HCT116 (cell line): ENCODE measurements at regions not wholly inside any gene's neighbourhood (a gene's known extent, or its start where the extent isn't known, plus 50 kb on each side); places are given as distances from the start of the nearest gene placed in this dataset.

Experiments used
- ATAC-seq: fragments of 200-7000 bp; cut with Tn5 transposase; 2 replicates; pipeline ENCODE4 v1.9.1; 2020; ENCODE audit warnings: mild to moderate bottlenecking, moderate library complexity
- BruUV-seq: library from RNA; stranded (reverse); fragments of 400-500 nt; replicated peaks from 2 replicates; lab custom pipeline; 2021; lab: Mats Ljungman, UMichigan
- CTCF ChIA-PET: fragments of 300-600 bp; sonication (Branson Sonifier 250); formaldehyde crosslinking; loops from one replicate; lab custom pipeline; 2021; ENCODE audit warnings: antibody characterized with exemption; lab: Charles Lee
- POLR2A ChIA-PET: fragments of 300-600, 350-600 bp; sonication (Branson Sonifier 250); formaldehyde crosslinking; loops from one replicate; lab custom pipeline; 2021; ENCODE audit warnings: antibody characterized with exemption; lab: Charles Lee
- RAD21 ChIA-PET, 2 experiments: fragments of 300-600 bp; sonication (Branson Sonifier 250); formaldehyde crosslinking; loops; one replicate each; lab custom pipeline; 2023; ENCODE audit warnings: low total read pairs in 2 of 2; ENCODE audit not compliant: uncharacterized antibody in 2 of 2, unreplicated experiment in 2 of 2, low non-redundant PET in 1 of 2; lab: Charles Lee
- DNase-seq: peaks from one replicate; pipeline ENCODE4 v3.0.0-alpha.2; 2010; ENCODE audit warnings: low read depth, low spot score
- H2AFZ ChIP-seq: fragments of 200-600 bp; shearing (Covaris generic), sonication (generic); 2 replicates; pipeline ENCODE4 v1.6.1; 2017; ENCODE audit warnings: low read depth, mixed run types, mixed read lengths, antibody characterized with exemption, low read length; ENCODE audit not compliant: poor library complexity, severe bottlenecking
- H3K27ac ChIP-seq: 2 replicates; pipeline ENCODE4 v1.5.1; 2012; ENCODE audit warnings: low read depth, low read length
- H3K27me3 ChIP-seq: fragments of 200-600 bp; sonication (generic); 2 replicates; pipeline ENCODE4 v1.6.1; 2016; ENCODE audit warnings: mixed run types, low read length, mixed read lengths; ENCODE audit not compliant: insufficient read depth
- H3K36me3 ChIP-seq, 2 experiments: fragments of 200-500 bp in 1 of 2; fragments of 200-600 bp in 1 of 2; sonication (Bioruptor generic) in 1 of 2; sonication (generic) in 1 of 2; 2 replicates each; pipeline versions ENCODE4 v1.5.1 to v1.6.1; 2014 to 2016; ENCODE audit warnings: low read length in 2 of 2, inconsistent platforms in 1 of 2, mixed read lengths in 1 of 2, mixed run types in 1 of 2; ENCODE audit not compliant: insufficient read depth in 2 of 2, control insufficient read depth in 1 of 2
- H3K4me1 ChIP-seq, 2 experiments: fragments of 200-600 bp in 1 of 2; sonication (generic) in 1 of 2; 2 replicates each; pipeline versions ENCODE4 v1.5.1 to v1.6.1; 2012 to 2017; ENCODE audit warnings: low read length in 2 of 2, inconsistent platforms in 1 of 2, mild to moderate bottlenecking in 1 of 2, mixed read lengths in 1 of 2, mixed run types in 1 of 2, moderate library complexity in 1 of 2; ENCODE audit not compliant: insufficient read depth in 2 of 2, control insufficient read depth in 1 of 2
- H3K4me2 ChIP-seq: fragments of 200-600 bp; sonication (generic); 2 replicates; pipeline ENCODE4 v1.6.1; 2017; ENCODE audit warnings: mixed run types, low read length, mixed read lengths
- H3K4me3 ChIP-seq, 2 experiments: fragments of 200-600 bp in 1 of 2; sonication (generic) in 1 of 2; replicated peaks in 1 of 2; 2 replicates each; pipeline ENCODE4 v1.5.1; 2011 to 2016; ENCODE audit warnings: low read length in 2 of 2, control low read depth in 1 of 2, low read depth in 1 of 2, mild to moderate bottlenecking in 1 of 2, mixed read lengths in 1 of 2, mixed run types in 1 of 2
- H3K79me2 ChIP-seq: fragments of 200-600 bp; sonication (generic); 2 replicates; pipeline ENCODE4 v1.6.1; 2017; ENCODE audit warnings: mild to moderate bottlenecking, mixed run types, low read length, moderate library complexity, mixed read lengths; ENCODE audit not compliant: insufficient read depth
- H3K9ac ChIP-seq: fragments of 200-600 bp; sonication (generic); 2 replicates; pipeline ENCODE4 v1.6.1; 2016; ENCODE audit warnings: low read length, mixed read lengths
- H3K9me2 ChIP-seq: fragments of 200-600 bp; sonication (generic), shearing (Covaris generic); 2 replicates; pipeline ENCODE4 v1.6.1; 2017; ENCODE audit warnings: mixed run types, mild to moderate bottlenecking, moderate library complexity; ENCODE audit not compliant: insufficient read depth
- H3K9me3 ChIP-seq, 2 experiments: fragments of 200-500 bp in 1 of 2; fragments of 200-600 bp in 1 of 2; sonication (Bioruptor generic) in 1 of 2; sonication (generic) in 1 of 2; 2 replicates each; pipeline ENCODE4 v1.6.1; 2014 to 2017; ENCODE audit warnings: low read length in 2 of 2, mixed read lengths in 2 of 2, inconsistent platforms in 1 of 2, low read depth in 1 of 2, mild to moderate bottlenecking in 1 of 2, mixed run types in 1 of 2, moderate library complexity in 1 of 2; ENCODE audit not compliant: control insufficient read depth in 1 of 2, insufficient read depth in 1 of 2
- H4K20me1 ChIP-seq: fragments of 200-600 bp; sonication (generic), shearing (Covaris generic); 2 replicates; pipeline ENCODE4 v1.6.1; 2017; ENCODE audit warnings: mixed run types, mild to moderate bottlenecking, moderate library complexity; ENCODE audit not compliant: insufficient read depth
- CBX3 ChIP-seq: IDR thresholded peaks from 2 replicates; pipeline ENCODE4 v1.6.1; 2012; ENCODE audit warnings: low read depth
- EGR1 ChIP-seq: IDR thresholded peaks from 2 replicates; pipeline ENCODE4 v1.6.1; 2012; ENCODE audit warnings: low read depth
- EZH2 ChIP-seq: fragments of 200-600 bp; sonication (generic); IDR thresholded peaks from 2 replicates; pipeline ENCODE4 v1.6.1; 2017; ENCODE audit warnings: antibody characterized with exemption, mixed run types
- EZH2phosphoT487 ChIP-seq: fragments of 200-600 bp; IDR thresholded peaks from 2 replicates; pipeline ENCODE4 v1.6.1; 2018; ENCODE audit warnings: antibody characterized with exemption, borderline replicate concordance
- FOSL1 ChIP-seq: IDR thresholded peaks from 2 replicates; pipeline ENCODE4 v1.6.1; 2012; ENCODE audit warnings: low read depth
- POLR2AphosphoS5 ChIP-seq: IDR thresholded peaks from 2 replicates; pipeline ENCODE4 v1.6.1; 2011; ENCODE audit warnings: mild to moderate bottlenecking, low read depth, low read length, moderate library complexity
- RAD21 ChIP-seq: IDR thresholded peaks from 2 replicates; pipeline ENCODE4 v1.6.1; 2012; ENCODE audit warnings: low read depth, mild to moderate bottlenecking
- TCF7L2 ChIP-seq: IDR thresholded peaks from 2 replicates; pipeline ENCODE4 v1.7.0; 2011; ENCODE audit warnings: borderline replicate concordance, inconsistent platforms; ENCODE audit not compliant: insufficient read depth, insufficient read length; ENCODE audit errors: extremely low read depth
- ZFX ChIP-seq: fragments of 450-650 bp; IDR thresholded peaks from 2 replicates; pipeline ENCODE4 v1.6.1; 2017
- ZNF274 ChIP-seq: fragments of 200-500 bp; sonication (Bioruptor generic); IDR thresholded peaks from 2 replicates; pipeline ENCODE4 v1.6.1; 2014; ENCODE audit warnings: mild to moderate bottlenecking, low read depth, low read length, inconsistent platforms
- intact Hi-C: fragments of 100-400 bp; cut with micrococcal nuclease; formaldehyde crosslinking; loops from 2 replicates; pipeline ENCODE4 v1.10.0; 2022
- TF ChIP-seq, protein P1 (sequence below): IDR thresholded peaks from 2 replicates; pipeline ENCODE4 v1.6.1; 2012
- TF ChIP-seq, protein P2 (sequence below), 3 experiments: fragments of 200-600 bp in 1 of 3; sonication (generic) in 1 of 3; IDR thresholded peaks in 2 of 3; conservative IDR thresholded peaks in 1 of 3; 2 replicates each; pipeline ENCODE4 v1.5.1; 2012 to 2017; ENCODE audit warnings: low read depth in 2 of 3, low read length in 2 of 3, antibody characterized with exemption in 1 of 3, borderline replicate concordance in 1 of 3, control low read depth in 1 of 3, mild to moderate bottlenecking in 1 of 3, mixed read lengths in 1 of 3, mixed run types in 1 of 3, moderate library complexity in 1 of 3; ENCODE audit not compliant: insufficient read depth in 1 of 3
- TF ChIP-seq, protein P3 (sequence below): IDR thresholded peaks from 2 replicates; pipeline ENCODE4 v1.6.1; 2011; ENCODE audit warnings: mild to moderate bottlenecking, low read length, moderate library complexity; ENCODE audit not compliant: insufficient replicate concordance; ENCODE audit errors: extremely low read depth

DNA sequence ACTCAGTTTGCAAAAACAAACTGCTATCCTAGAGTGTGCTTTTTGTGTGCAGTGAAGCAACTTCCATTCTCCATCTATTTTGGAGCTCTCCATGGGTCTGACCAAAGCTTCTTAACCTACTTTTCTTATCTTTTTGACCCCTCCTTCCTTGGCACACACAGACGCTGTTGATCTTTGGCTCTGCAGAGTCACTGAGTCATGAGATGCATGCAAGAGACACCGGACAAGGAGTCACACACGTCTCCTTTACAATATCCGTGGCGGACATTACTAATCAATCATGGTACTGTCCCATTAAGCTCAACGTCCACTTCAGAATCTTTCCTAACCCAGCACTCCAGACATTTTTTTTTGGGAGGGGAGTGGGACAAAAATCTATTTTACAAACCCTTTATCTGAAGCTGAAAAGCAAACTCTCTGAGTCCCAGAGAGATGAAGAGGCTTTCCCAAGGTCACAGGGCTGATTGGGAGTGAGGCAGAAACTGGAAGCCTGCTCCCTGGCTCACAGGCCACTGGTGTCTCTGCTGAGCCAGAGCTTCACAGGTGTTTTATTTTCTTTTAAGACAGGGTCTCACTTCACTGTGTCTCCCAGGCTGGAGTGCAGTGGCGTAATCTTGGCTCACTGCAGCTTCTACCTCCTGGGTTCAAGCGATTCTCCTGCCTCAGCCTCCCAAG lies 165.8 kb upstream of the SYT13 start:
- no peak for ATAC-seq
- RAD21 ChIA-PET, result no interaction called here
- POLR2A ChIA-PET, result no interaction called here
- Histone ChIP-seq H3K9me3 (no peaks in the 10 kb centered on the region), H3K79me2 (no peaks in the 10 kb centered on the region), H3K9ac (no peak overlapping the region), H3K36me3 (no peaks in the 10 kb centered on the region), H3K4me2 (no peak overlapping the region), H3K9me2 (no peaks in the 10 kb centered on the region), H2AFZ (no peak overlapping the region), H3K27me3 (peaks cover 38% of the 10 kb centered on the region), H3K4me1 (no peaks in the 10 kb centered on the region), H3K27ac (no peak overlapping the region), H3K4me3 (no peak overlapping the region), H4K20me1 (no peaks in the 10 kb centered on the region)
- CTCF ChIA-PET, result interaction anchor here (1.4 kb wide), 1 partner anchor 320 kb away, joined by 3 read pairs; no protein-coding TSS in a partner anchor
- no peak for DNase-seq
- intact Hi-C loops, result no loop called here
- no peak for TF ChIP-seq EZH2
- TF ChIP-seq, protein P1, sequence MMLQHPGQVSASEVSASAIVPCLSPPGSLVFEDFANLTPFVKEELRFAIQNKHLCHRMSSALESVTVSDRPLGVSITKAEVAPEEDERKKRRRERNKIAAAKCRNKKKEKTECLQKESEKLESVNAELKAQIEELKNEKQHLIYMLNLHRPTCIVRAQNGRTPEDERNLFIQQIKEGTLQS, result no peak
- no peak for TF ChIP-seq CBX3
- no peak for TF ChIP-seq RAD21
- no peak for TF ChIP-seq TCF7L2
- TF ChIP-seq, protein P2, sequence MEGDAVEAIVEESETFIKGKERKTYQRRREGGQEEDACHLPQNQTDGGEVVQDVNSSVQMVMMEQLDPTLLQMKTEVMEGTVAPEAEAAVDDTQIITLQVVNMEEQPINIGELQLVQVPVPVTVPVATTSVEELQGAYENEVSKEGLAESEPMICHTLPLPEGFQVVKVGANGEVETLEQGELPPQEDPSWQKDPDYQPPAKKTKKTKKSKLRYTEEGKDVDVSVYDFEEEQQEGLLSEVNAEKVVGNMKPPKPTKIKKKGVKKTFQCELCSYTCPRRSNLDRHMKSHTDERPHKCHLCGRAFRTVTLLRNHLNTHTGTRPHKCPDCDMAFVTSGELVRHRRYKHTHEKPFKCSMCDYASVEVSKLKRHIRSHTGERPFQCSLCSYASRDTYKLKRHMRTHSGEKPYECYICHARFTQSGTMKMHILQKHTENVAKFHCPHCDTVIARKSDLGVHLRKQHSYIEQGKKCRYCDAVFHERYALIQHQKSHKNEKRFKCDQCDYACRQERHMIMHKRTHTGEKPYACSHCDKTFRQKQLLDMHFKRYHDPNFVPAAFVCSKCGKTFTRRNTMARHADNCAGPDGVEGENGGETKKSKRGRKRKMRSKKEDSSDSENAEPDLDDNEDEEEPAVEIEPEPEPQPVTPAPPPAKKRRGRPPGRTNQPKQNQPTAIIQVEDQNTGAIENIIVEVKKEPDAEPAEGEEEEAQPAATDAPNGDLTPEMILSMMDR (IDR thresholded peaks at IDR 0.05 in 2 of 3, conservative IDR thresholded peaks at IDR 0.05 in 1 of 3; ENCODE audit: borderline replicate concordance in 1 of 3, insufficient read depth in 1 of 3, low read depth in 2 of 3, low read length in 2 of 3), result no peak
- no peak for TF ChIP-seq ZNF274
- TF ChIP-seq EZH2phosphoT487, result no peak
- TF ChIP-seq POLR2AphosphoS5, result no peak
- TF ChIP-seq, protein P3, sequence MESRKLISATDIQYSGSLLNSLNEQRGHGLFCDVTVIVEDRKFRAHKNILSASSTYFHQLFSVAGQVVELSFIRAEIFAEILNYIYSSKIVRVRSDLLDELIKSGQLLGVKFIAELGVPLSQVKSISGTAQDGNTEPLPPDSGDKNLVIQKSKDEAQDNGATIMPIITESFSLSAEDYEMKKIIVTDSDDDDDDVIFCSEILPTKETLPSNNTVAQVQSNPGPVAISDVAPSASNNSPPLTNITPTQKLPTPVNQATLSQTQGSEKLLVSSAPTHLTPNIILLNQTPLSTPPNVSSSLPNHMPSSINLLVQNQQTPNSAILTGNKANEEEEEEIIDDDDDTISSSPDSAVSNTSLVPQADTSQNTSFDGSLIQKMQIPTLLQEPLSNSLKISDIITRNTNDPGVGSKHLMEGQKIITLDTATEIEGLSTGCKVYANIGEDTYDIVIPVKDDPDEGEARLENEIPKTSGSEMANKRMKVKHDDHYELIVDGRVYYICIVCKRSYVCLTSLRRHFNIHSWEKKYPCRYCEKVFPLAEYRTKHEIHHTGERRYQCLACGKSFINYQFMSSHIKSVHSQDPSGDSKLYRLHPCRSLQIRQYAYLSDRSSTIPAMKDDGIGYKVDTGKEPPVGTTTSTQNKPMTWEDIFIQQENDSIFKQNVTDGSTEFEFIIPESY, result no peak
- TF ChIP-seq FOSL1, result no peak
- no peak for TF ChIP-seq ZFX
- TF ChIP-seq EGR1, result no peak
- no TSS peak for BruUV-seq
